ENCODE measurements at regions not wholly inside any gene's neighbourhood (a gene's known extent, or its start where the extent isn't known, plus 50 kb on each side); places are given as distances from the start of the nearest gene placed in this dataset.

GRCh38 chr17:55859301-55859795 lies 108.5 kb downstream of the PCTP start:
- Histone ChIP-seq H3K27me3 (replicated peaks in 1 of 2; ENCODE audit: control insufficient read depth in 2 of 2, insufficient read depth in 2 of 2, low read length in 1 of 2) (no peaks in the 10 kb centered on the region), H3K36me3 (ENCODE audit: control insufficient read depth in 2 of 2, insufficient read depth in 2 of 2, low read length in 1 of 2) (no peaks in the 10 kb centered on the region), H4K20me1 (ENCODE audit: control insufficient read depth, insufficient read depth) (no peaks in the 10 kb centered on the region), H3K4me3 (no peak overlapping the region), H2AFZ (ENCODE audit: control insufficient read depth, low read depth, low read length) (no peak overlapping the region), H3K4me2 (ENCODE audit: control insufficient read depth, insufficient read depth) (no peak overlapping the region), H3K27ac (ENCODE audit: control insufficient read depth, insufficient read depth) (no peak overlapping the region), H3K79me2 (ENCODE audit: control insufficient read depth, insufficient read depth, low read length) (no peaks in the 10 kb centered on the region), H3K9me3 (replicated peaks; ENCODE audit: control insufficient read depth, insufficient read depth, low read length) (no peaks in the 10 kb centered on the region), H3K4me1 (ENCODE audit: control insufficient read depth, insufficient read depth, low read length) (no peaks in the 10 kb centered on the region), H3K9ac (ENCODE audit: control insufficient read depth, insufficient read depth, low read length) (no peak overlapping the region)
- in situ Hi-C loops (cut with MboI) = no loop called here
- intact Hi-C loops (cut with micrococcal nuclease; ENCODE audit: unreplicated experiment) = no loop called here
- no peak for ATAC-seq
- no peak for TF ChIP-seq MEF2B (IDR thresholded peaks at IDR 0.05; ENCODE audit: partially characterized antibody, poor library complexity, severe bottlenecking)
- no peak for TF ChIP-seq WRNIP1 (IDR thresholded peaks at IDR 0.05; ENCODE audit: borderline replicate concordance, low read depth, low read length)
- TF ChIP-seq NR2C1 (IDR thresholded peaks at IDR 0.05) = no peak
- no peak for TF ChIP-seq CHD1 (IDR thresholded peaks at IDR 0.05; ENCODE audit: low read depth, low read length)
- TF ChIP-seq HDAC2 (IDR thresholded peaks at IDR 0.05) = no peak
- TF ChIP-seq ZNF217 (IDR thresholded peaks at IDR 0.05) = no peak
- no peak for DNase-seq (ENCODE audit: low read depth, low spot score)
- SMC1A ChIA-PET (ENCODE audit: uncharacterized antibody, unreplicated experiment) = no interaction called here
- no peak for FAIRE-seq
- no TSS peak for BruUV-seq (replicated peaks)
- WGBS (ENCODE audit: insufficient coverage, insufficient replicate concordance, low lambda C conversion rate, missing lambda C conversion rate) = 24% methylated on average over 2 of the region's 2 CpGs
- CTCF ChIA-PET = interaction anchor here (0.6 kb wide), 1 partner anchor 908 kb away, joined by 3 read pairs; no protein-coding TSS in a partner anchor
- RAD21 ChIA-PET (ENCODE audit: unreplicated experiment) = no interaction called here
- POLR2A ChIA-PET = no interaction called here

GRCh38 chr17:55865072-55865762 lies 114.4 kb downstream of the PCTP start:
- no peak overlapping the region for H3K4me2 ChIP-seq (ENCODE audit: control insufficient read depth, insufficient read depth)
- no peak overlapping the region for H2AFZ ChIP-seq (ENCODE audit: control insufficient read depth, low read depth, low read length)
- H3K4me1 ChIP-seq (ENCODE audit: control insufficient read depth, insufficient read depth, low read length) = no peaks in the 10 kb centered on the region
- H3K9ac ChIP-seq (ENCODE audit: control insufficient read depth, insufficient read depth, low read length) = no peak overlapping the region
- H3K4me3 ChIP-seq = no peak overlapping the region
- no TSS peak for BruUV-seq (replicated peaks)
- ChIA-PET POLR2A (no interaction called here), SMC1A (ENCODE audit: uncharacterized antibody, unreplicated experiment) (interaction anchor here (0.7 to 1.2 kb wide), 3 partner anchors 9 to 39 kb away, joined by 3 to 4 read pairs (median 4); no protein-coding TSS in a partner anchor), CTCF (no interaction called here), RAD21 (ENCODE audit: unreplicated experiment) (no interaction called here)
- no peaks in the 10 kb centered on the region for H4K20me1 ChIP-seq (ENCODE audit: control insufficient read depth, insufficient read depth)
- in situ Hi-C loops (cut with MboI) = no loop called here
- no peaks in the 10 kb centered on the region for H3K27me3 ChIP-seq (replicated peaks in 1 of 2; ENCODE audit: control insufficient read depth in 2 of 2, insufficient read depth in 2 of 2, low read length in 1 of 2)
- intact Hi-C loops (cut with micrococcal nuclease; ENCODE audit: unreplicated experiment) = no loop called here
- no peak for FAIRE-seq
- no peaks in the 10 kb centered on the region for H3K79me2 ChIP-seq (ENCODE audit: control insufficient read depth, insufficient read depth, low read length)
- no peaks in the 10 kb centered on the region for H3K36me3 ChIP-seq (ENCODE audit: control insufficient read depth in 2 of 2, insufficient read depth in 2 of 2, low read length in 1 of 2)
- no peak overlapping the region for H3K27ac ChIP-seq (ENCODE audit: control insufficient read depth, insufficient read depth)
- DNase-seq (ENCODE audit: low read depth, low spot score) = no peak
- ATAC-seq = no peak
- no peaks in the 10 kb centered on the region; the same call in 2 of the 3 replicates for H3K9me3 ChIP-seq (replicated peaks; ENCODE audit: control insufficient read depth, insufficient read depth, low read length)
- TF ChIP-seq YY1 (IDR thresholded peaks at IDR 0.05; ENCODE audit: low read depth, low read length) (no peak), CHD1 (IDR thresholded peaks at IDR 0.05; ENCODE audit: low read depth, low read length) (no peak), EP300 (IDR thresholded peaks at IDR 0.05; ENCODE audit: borderline replicate concordance in 1 of 2, control insufficient read depth in 1 of 2, low read depth in 2 of 2, low read length in 2 of 2) (no peak), RUNX3 (IDR thresholded peaks at IDR 0.05; ENCODE audit: low read length) (no peak), ZNF592 (IDR thresholded peaks at IDR 0.05) (no peak), ELK1 (IDR thresholded peaks at IDR 0.05; ENCODE audit: low read depth, low read length) (no peak), NR2C2 (IDR thresholded peaks at IDR 0.05; ENCODE audit: borderline replicate concordance, control insufficient read depth, insufficient read length, low read depth) (no peak), IKZF1 (conservative IDR thresholded peaks at IDR 0.05) (no peak), NR2C1 (IDR thresholded peaks at IDR 0.05) (no peak)
